ENCODE measurements at regions not wholly inside any gene's neighbourhood (a gene's known extent, or its start where the extent isn't known, plus 50 kb on each side); places are given as distances from the start of the nearest gene placed in this dataset.
A peak's percentile ranks its signal among the peaks of the same experiment; 100 is the strongest.

DNA sequence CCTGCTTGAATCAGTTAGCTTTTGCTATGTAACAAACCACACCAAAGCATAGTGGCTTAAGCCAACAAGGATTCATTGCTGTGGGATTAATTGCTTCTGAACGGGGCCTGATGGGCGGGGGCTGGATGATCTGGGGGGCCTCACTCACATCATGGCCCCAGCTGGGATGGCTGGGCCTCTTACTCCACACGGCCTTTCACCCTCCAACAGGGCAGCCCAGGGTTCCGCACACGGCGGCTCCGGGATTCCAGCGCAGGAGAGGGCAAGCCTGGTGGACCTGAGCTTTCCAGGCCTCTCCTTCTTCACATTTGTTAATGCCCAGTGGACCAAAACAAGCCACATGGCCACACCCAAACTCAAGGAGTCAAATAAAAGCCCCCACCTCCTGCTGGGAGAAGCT is 86.3 kb upstream of the PHLPP1 start:
- no peak for DNase-seq

DNA sequence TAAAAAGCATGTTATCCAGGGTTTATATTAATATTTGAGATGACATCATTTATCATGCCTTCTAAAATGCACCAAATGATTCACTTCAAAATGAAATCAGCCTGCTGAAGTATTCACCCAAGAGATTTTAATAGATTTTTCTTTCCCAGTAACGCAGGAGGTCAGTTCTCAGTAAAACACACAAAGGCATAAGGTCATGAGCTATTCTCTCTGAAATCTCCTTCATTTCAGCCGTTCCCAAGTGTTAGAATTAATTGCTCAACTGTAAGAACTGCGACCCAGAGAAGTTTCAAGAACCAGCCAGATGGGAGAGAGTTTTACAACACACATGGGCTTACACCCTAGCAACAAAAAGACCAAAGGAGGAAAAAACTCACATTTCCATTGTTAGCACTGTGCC is 84.2 kb upstream of the PHLPP1 start:
- DNase-seq, result no peak

DNA sequence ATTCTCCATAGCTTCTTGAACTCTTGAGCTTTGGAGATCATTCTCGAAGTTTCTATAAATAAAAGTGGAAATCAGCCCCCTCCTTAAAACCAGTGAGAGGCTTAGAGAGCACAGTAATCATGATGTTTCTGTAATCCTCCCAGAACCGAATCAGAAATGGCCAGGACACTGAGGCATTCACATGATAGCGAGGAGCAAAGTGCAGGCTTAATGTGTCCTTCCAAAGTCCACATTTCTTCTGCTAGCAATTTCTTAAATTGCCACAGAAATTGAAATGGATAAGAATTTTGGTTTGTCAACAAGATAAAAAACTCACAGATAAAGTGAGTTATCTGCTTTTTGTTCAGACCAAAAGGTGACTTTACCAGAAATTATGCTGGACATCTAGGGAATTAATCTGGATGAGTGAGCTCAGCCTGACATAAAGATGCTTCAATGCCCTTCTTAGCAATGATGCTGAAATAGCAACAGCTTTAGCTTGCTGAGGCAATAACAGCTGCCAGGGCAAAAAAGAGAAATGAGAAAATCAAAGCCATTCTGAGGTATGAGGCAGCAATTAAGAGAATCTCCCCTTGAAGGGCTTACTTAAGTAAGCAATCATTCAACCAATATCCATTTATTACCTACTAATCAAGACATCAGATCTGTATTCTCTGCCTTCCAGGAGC is 82.4 kb upstream of the PHLPP1 start:
- no peak for DNase-seq

DNA sequence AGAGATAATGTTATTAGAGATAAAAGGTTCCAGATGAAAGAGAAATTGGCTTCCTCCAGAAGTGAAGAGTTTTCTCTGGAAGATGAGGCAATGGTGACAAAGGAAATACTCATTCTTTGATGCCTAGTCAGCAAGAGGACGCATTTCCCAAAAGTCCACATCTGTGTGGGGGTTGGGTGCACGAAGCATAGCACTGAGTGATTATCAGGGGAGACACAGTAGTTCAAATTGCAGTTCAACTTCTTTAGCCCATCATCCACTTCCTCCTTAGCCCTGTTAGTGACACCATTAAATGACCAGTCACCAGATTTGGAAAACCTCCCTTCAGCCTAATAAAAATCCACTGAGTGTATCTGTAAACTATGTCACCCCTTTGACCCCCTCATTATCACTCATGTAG is 80.9 kb upstream of the PHLPP1 start:
- no peak for DNase-seq

DNA sequence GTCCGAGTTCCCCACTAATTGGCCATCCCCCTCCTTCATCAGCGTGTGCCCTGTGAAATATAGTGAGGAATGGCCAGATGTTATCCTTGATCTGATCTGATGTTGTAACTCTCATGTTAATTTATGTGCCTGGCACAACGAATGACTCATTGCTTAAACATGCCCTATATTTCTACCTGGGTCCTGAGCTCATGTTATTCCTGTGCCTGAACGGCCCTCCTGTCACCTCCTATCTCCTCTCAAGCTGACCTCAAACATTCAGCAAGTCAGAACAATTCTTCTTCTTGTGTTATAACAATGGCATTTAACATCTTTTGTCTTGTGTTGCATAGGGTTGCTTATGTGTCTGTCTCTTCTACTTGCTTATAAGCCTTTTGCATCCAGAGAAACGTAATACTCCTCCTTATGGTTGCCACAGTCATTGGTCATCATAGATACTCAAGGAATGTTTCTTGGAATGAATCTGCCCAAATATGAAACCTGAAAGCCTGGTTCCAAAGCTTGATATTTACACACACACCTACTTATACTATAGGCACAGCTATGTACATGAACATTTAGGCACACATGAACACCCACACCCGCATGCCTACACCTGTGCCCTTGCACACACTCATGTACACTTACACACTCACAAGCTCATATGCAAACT is 80.2 kb upstream of the PHLPP1 start:
- no peak for DNase-seq

DNA sequence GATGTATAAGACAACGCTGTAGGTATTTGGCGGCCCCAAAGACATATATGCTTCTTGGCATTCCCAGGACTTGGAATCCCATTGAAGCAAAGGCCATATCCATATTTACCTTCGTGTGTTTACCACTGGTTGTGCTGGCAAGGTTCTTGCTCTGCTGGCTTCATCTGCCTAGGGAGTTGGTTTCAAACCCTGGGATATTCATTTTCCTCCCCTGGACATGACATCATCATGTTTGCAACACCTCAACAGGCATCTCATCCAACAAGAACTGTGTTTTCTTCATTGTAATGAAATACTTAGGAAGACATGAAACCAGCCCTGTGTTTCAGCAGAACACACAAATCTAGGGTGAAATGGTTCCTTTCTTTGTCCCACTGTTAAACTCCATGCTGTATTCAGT is 77.9 kb upstream of the PHLPP1 start:
- no peak for DNase-seq

DNA sequence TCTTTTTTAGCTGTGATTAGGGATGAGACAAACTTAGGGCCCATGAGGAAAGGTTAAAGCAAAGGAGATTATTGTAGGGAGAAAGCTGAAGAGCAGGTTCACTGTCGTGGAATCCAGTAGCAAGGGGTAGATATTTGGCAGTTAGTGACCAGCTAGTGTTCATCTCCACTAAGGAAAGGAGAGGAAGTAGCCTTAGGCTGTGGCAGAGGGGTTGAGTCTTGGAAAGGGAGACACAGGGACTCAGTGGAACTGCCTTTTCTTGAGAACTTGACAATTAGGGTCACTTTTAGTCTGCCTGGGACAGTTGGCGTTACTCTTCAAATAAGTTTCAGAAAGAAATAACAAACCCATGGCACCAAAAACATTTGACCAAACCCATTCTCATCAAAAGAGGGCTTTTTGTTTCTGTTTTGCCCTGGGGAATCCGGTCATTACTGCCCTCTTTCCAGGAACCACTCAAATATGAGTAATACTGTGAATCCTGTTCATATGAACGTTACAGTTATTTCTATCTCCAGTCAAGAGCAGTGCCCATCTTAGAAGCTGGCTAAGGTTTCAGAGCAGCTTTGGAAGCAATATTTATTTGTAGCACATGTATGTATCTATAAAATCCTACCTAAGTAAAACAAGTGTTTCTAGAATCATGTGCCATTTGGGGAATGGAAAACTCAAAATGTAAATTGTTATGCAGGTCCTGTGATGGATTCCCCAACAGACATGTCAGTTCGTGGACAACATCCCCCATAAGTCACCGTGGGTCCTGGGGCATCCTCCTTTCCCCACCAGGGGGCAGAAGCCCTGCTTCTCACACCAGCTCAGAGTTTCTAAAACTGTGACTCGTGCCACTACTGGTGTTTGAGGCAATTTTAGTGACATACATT is 77.3 kb upstream of the PHLPP1 start:
- no peak for DNase-seq

DNA sequence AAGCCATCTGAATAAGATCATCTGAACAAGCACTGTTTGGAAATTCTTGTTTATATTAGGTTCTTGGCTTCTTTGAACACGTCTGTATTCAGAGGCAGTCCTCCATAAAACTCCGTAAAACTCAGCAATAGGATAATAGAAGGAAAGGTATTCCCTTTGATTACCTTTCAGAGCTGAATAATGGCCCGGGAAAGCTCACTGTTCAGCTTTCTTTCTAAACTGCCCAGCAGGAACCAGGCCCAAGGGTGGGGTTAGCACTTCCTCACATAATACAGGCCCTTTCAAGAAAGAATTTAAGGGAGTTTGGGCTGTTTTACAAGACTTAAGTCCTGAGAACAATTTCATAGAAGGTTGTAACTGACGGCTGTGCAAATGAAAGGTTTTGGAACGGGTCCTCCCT is 72.2 kb upstream of the PHLPP1 start:
- DNase-seq, result no peak

DNA sequence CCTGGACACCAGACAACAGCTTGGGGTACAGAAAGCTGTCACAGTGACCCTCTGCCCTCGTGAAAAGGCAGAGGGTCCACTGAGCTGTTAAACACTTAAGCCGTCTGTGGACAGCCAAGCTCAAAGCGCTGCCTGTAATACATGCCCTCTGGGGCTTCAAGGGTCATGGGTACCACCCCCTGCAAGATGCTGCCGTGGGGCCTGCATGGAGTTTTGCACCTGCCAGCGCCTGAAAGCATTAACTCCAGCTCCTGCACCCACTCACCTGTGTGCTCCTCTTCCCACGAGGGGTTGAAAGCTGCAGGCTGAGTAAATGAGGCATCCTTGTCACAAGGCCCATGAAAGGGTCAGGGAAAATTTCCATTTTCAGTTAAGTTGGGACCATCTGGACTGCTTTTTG is 70.6 kb upstream of the PHLPP1 start:
- DNase-seq, result no peak

DNA sequence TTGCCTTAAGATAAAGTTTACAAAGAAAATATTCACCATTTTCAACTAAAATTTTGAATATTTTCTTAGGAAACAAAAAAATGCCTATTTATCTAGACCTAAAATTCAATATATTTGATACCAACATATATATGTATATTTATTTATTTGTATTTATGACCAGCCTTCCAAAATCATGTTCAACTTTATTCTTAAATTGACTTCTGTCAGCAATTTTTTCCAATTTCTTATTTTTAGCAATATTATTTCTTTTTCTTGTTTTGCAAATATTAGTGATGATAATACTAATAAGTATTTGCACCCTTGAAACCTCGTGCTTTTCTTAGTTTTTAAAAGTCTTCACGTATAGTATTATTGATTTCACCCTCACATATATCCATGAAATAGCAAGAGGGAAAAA is 68.2 kb upstream of the PHLPP1 start:
- DNase-seq, result no peak

DNA sequence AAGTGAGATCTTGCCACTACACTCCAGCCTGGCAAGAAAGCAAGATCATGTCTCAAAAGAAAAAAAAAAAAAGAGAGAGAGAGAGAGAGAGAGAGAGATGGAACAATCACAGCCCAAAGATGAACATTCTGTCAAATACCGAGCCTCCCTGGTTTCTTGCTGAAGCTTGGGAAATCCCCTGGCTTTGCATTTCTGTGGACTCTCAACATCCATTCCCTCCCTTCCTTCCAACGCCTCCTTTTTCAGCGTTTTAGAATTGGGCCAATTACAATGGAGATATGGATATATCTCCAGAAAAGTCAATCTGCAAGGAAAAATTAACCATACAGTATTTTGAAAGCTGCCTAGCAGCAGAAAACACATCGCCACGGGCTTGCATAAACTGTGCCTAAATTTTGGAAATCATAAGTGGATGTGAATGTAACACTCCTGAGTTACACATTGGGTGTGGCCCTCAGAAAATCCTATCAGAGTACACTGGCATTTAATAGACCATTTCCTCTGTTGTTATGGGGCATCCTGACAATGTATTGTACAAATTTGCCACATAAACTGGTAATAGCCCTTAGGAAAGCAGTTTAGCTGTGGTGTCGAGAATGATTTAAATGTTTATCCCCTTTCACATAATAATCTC is 67.2 kb upstream of the PHLPP1 start:
- no peak for DNase-seq

DNA sequence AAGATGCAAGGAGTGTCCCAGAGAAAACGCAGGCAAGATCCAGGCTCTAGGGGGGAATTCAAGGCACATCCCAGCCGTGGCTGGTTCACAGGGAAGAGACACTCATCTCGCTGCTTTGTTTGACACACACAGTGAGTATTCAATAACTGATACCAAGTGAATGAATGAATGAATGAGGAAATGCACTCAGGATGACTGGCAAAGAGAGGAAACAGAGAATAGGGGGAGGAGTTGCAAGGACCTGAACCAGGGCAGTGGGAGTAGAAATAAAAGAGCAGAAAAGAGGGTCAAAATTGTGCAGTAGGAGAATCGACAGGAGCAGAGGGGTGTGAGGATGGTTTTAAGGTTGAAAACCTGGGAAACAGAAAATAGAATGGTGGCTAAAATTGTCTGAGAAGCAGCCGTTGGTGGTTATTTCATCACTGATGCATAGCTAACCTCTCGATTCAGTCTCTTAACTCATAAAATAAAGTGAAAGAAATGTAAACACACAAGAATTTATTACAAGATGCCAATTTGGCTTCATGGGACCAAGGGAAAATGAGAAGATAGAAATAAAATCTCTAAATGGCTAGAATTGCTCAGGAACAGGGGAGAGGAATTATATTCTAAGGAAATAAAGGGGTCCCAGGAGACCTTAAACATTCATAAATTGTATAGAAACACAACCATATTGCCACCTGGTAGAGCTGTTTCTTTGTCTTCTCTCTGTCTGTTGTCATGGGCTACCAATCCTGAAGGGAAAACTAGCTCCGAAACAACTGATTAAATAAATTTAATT is 63.9 kb upstream of the PHLPP1 start:
- no peak for DNase-seq

DNA sequence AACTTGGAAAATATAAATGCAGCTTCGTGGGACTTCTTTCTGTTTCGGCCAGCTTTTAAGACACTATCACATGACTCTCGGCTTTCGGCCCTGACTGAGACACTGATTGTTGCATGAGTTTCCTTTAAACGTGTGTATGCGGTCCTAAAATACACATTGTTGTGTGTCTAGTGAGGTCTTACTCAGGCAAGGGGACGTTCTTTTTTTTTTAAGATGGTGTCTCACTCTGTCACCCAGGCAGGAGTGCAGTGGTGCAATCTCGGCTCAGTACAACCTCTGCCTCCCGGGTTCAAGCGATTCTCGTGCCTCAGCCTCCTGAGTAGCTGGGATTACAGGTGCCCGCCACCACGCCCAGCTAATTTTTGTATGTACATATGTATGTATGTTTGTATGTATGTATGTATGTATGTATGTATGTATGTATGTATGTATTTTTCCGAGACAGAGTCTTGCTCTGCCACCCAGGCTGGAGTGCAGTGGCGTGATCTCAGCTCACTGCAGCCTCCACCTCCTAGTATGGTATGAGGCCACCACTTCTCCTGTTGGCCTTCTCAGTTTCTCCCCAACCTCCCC is 63.2 kb upstream of the PHLPP1 start:
- DNase-seq, result peak; percentile 14

DNA sequence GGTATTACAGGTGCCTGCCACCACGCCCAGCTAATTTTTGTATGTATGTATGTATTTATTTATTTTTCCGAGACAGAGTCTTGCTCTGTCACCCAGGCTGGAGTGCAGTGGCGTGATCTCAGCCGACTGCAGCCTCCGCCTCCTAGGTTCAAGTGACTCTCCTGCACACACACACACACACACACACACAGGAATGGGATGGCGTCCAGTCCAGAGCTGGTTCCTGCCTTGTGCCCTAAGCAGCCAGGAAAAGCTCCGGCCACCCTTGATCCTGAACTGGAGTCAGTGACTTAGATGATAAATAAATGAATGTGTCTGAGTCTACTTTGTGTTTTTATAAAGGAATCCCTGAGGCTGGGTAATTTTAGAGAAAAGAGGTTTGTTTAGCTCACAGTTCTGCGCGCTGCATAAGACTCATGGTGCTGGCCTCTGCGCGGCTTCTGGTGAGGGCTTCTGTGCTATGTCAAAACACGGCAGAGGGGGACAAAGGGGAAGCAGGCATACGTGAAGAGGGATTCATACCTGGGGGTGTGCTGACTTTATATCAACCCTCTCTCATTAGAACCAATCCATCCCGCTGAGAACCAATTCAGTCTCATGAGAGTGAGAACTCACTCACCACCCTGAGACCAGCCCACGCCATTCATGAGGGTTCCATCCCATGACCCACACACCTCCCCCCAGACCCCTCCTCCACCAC is 59.7 kb upstream of the PHLPP1 start:
- no peak for DNase-seq

DNA sequence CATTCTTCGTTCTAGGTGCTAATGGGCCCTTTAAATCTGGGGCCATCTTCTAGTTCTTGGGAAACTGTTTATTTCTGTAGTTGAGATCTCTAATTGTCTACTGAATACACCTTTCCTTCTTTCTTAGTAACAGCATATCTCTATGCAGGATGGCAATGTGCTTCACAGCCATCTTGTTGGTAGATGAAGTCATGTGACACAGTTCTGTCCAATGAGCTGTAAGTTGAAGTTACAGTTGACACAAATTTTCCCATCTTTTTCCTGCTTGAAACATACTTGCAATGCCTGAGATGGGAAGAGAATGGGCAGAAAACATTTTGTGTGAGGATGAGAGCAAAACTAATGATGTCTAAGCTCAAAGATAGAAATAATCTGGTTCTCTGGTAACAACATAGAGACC is 57.3 kb upstream of the PHLPP1 start:
- no peak for DNase-seq

DNA sequence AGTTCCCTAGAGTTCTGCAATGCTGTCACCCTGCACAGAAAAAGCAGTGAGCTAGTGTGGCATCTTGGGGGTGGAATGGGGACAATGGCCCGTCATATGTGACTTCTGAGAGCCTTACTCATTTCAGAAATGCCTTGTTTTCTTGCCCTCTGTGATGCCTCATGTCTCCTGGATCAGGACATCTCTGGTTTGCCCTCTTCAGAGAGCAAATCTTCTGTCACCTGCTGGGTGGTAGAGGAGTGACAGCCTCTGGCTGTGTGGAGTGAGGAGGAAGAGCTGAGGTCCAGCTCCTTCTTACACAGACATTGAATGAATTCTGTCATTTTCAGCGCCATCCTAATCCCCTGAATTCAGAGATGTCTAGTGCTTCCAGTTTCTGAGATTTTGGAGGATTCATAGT is 55.6 kb upstream of the PHLPP1 start:
- DNase-seq, result no peak

DNA sequence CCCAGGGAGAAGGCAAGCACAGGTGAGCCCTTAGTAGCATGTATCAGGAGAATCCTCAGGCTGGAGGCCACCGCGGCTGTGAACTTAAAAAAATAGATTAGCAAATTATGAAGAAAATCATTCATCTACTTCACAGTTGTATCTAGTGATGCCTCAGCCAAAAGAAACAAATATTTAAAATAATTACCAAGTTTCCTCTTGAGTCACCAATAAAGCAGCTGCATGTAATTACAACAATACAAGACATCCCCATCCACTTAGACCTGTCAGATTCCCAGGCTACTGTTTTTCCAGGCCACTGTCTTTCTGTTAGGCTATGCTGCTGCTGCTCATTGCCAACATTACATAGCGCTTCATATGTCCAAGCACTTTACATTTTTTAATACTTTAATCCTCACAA is 54.6 kb upstream of the PHLPP1 start:
- no peak for DNase-seq

DNA sequence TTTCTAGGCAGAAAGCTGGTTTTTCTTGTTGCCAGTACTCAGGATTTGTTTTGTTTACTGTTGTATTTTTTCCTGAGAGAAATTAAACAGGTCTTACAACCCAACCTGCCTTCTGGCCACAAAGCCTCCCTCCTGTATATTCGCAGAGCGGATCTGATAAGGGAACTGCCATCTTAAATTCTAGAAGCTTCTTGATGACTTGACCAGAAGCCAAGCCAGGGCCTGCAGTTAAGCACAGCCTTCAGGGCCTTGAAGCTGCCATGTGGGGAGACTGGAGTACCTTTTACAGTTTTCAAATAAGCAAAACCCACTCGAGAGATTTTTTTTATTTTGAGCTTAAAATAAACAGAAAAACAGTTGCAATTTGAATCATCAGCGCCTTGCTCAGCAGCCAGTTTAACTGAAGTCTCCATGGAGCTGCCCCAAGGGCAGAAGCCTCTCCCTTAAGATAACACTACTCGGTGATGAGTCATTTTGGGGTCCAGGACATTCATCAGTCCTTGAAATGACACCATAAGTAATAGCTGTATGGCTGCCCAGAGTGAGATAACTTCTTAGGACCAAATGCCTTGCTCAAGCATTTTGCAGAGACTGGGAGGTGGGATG is 51.5 kb upstream of the PHLPP1 start:
- DNase-seq, result no peak

DNA sequence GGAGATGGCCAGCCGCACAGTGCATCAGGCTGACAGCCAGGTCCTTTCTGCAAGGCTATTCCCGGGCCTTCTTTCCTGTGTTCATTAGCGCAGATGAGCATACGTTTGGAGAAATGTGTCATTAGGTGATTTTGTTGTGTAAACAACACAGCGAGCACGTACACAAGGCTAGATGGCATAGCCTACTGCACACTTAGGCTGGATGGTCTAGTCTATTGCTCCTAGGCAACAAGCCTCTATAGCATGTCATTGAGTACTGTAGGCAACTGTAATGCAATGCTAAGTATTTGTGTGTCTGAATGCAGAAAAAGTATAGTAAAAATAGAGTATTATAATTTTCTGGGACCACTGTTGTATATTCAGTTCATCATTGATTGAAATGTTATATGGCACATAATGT is 50.9 kb upstream of the PHLPP1 start:
- DNase-seq, result no peak

DNA sequence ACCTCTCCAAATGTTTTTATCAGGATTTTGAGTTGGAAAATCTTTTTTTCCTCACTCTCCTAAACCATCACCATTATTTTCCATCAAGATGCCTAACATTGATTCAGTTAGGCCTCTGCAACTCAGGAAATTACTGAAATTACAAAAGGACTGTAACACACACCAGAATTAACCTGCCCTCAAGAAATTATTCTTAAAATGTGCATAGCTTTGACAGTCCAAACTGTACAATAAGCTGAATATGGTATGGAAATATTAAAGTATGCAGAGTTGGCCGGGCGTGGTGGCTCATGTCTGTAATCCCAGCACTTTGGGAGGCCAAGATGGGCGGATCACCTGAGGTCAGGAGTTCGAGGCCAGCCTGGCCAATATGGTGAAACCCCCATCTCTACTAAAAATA is 50.2 kb upstream of the PHLPP1 start:
- no peak for DNase-seq

All from muscle of arm (tissue), 1 donor.